HCT116 (cell line): ENCODE measurements at regions not wholly inside any gene's neighbourhood (a gene's known extent, or its start where the extent isn't known, plus 50 kb on each side); places are given as distances from the start of the nearest gene placed in this dataset.
"Not testable (repeated sequence)": the region's sequence is repeated elsewhere in the genome, so short reads cannot be mapped to it uniquely, and the experiment has no call there.

Experiments used
- ATAC-seq: fragments of 200-7000 bp; cut with Tn5 transposase; 2 replicates; pipeline ENCODE4 v1.9.1; 2020; ENCODE audit warnings: mild to moderate bottlenecking, moderate library complexity
- BruUV-seq: library from RNA; stranded (reverse); fragments of 400-500 nt; replicated peaks from 2 replicates; lab custom pipeline; 2021; lab: Mats Ljungman, UMichigan
- CTCF ChIA-PET: fragments of 300-600 bp; sonication (Branson Sonifier 250); formaldehyde crosslinking; loops from one replicate; lab custom pipeline; 2021; ENCODE audit warnings: antibody characterized with exemption; lab: Charles Lee
- POLR2A ChIA-PET: fragments of 300-600, 350-600 bp; sonication (Branson Sonifier 250); formaldehyde crosslinking; loops from one replicate; lab custom pipeline; 2021; ENCODE audit warnings: antibody characterized with exemption; lab: Charles Lee
- RAD21 ChIA-PET, 2 experiments: fragments of 300-600 bp; sonication (Branson Sonifier 250); formaldehyde crosslinking; loops; one replicate each; lab custom pipeline; 2023; ENCODE audit warnings: low total read pairs in 2 of 2; ENCODE audit not compliant: uncharacterized antibody in 2 of 2, unreplicated experiment in 2 of 2, low non-redundant PET in 1 of 2; lab: Charles Lee
- DNase-seq: peaks from one replicate; pipeline ENCODE4 v3.0.0-alpha.2; 2010; ENCODE audit warnings: low read depth, low spot score
- H2AFZ ChIP-seq: fragments of 200-600 bp; shearing (Covaris generic), sonication (generic); 2 replicates; pipeline ENCODE4 v1.6.1; 2017; ENCODE audit warnings: low read depth, mixed run types, mixed read lengths, antibody characterized with exemption, low read length; ENCODE audit not compliant: poor library complexity, severe bottlenecking
- H3K27ac ChIP-seq: 2 replicates; pipeline ENCODE4 v1.5.1; 2012; ENCODE audit warnings: low read depth, low read length
- H3K27me3 ChIP-seq: fragments of 200-600 bp; sonication (generic); 2 replicates; pipeline ENCODE4 v1.6.1; 2016; ENCODE audit warnings: mixed run types, low read length, mixed read lengths; ENCODE audit not compliant: insufficient read depth
- H3K36me3 ChIP-seq, 2 experiments: fragments of 200-500 bp in 1 of 2; fragments of 200-600 bp in 1 of 2; sonication (Bioruptor generic) in 1 of 2; sonication (generic) in 1 of 2; 2 replicates each; pipeline versions ENCODE4 v1.5.1 to v1.6.1; 2014 to 2016; ENCODE audit warnings: low read length in 2 of 2, inconsistent platforms in 1 of 2, mixed read lengths in 1 of 2, mixed run types in 1 of 2; ENCODE audit not compliant: insufficient read depth in 2 of 2, control insufficient read depth in 1 of 2
- H3K4me1 ChIP-seq, 2 experiments: fragments of 200-600 bp in 1 of 2; sonication (generic) in 1 of 2; 2 replicates each; pipeline versions ENCODE4 v1.5.1 to v1.6.1; 2012 to 2017; ENCODE audit warnings: low read length in 2 of 2, inconsistent platforms in 1 of 2, mild to moderate bottlenecking in 1 of 2, mixed read lengths in 1 of 2, mixed run types in 1 of 2, moderate library complexity in 1 of 2; ENCODE audit not compliant: insufficient read depth in 2 of 2, control insufficient read depth in 1 of 2
- H3K4me2 ChIP-seq: fragments of 200-600 bp; sonication (generic); 2 replicates; pipeline ENCODE4 v1.6.1; 2017; ENCODE audit warnings: mixed run types, low read length, mixed read lengths
- H3K4me3 ChIP-seq, 2 experiments: fragments of 200-600 bp in 1 of 2; sonication (generic) in 1 of 2; replicated peaks in 1 of 2; 2 replicates each; pipeline ENCODE4 v1.5.1; 2011 to 2016; ENCODE audit warnings: low read length in 2 of 2, control low read depth in 1 of 2, low read depth in 1 of 2, mild to moderate bottlenecking in 1 of 2, mixed read lengths in 1 of 2, mixed run types in 1 of 2
- H3K79me2 ChIP-seq: fragments of 200-600 bp; sonication (generic); 2 replicates; pipeline ENCODE4 v1.6.1; 2017; ENCODE audit warnings: mild to moderate bottlenecking, mixed run types, low read length, moderate library complexity, mixed read lengths; ENCODE audit not compliant: insufficient read depth
- H3K9ac ChIP-seq: fragments of 200-600 bp; sonication (generic); 2 replicates; pipeline ENCODE4 v1.6.1; 2016; ENCODE audit warnings: low read length, mixed read lengths
- H3K9me2 ChIP-seq: fragments of 200-600 bp; sonication (generic), shearing (Covaris generic); 2 replicates; pipeline ENCODE4 v1.6.1; 2017; ENCODE audit warnings: mixed run types, mild to moderate bottlenecking, moderate library complexity; ENCODE audit not compliant: insufficient read depth
- H3K9me3 ChIP-seq, 2 experiments: fragments of 200-500 bp in 1 of 2; fragments of 200-600 bp in 1 of 2; sonication (Bioruptor generic) in 1 of 2; sonication (generic) in 1 of 2; 2 replicates each; pipeline ENCODE4 v1.6.1; 2014 to 2017; ENCODE audit warnings: low read length in 2 of 2, mixed read lengths in 2 of 2, inconsistent platforms in 1 of 2, low read depth in 1 of 2, mild to moderate bottlenecking in 1 of 2, mixed run types in 1 of 2, moderate library complexity in 1 of 2; ENCODE audit not compliant: control insufficient read depth in 1 of 2, insufficient read depth in 1 of 2
- H4K20me1 ChIP-seq: fragments of 200-600 bp; sonication (generic), shearing (Covaris generic); 2 replicates; pipeline ENCODE4 v1.6.1; 2017; ENCODE audit warnings: mixed run types, mild to moderate bottlenecking, moderate library complexity; ENCODE audit not compliant: insufficient read depth
- ATF3 ChIP-seq: IDR thresholded peaks from 2 replicates; pipeline ENCODE4 v1.6.1; 2012
- CBX3 ChIP-seq: IDR thresholded peaks from 2 replicates; pipeline ENCODE4 v1.6.1; 2012; ENCODE audit warnings: low read depth
- CEBPB ChIP-seq: IDR thresholded peaks from 2 replicates; pipeline ENCODE4 v1.6.1; 2012; ENCODE audit warnings: low read depth
- EGR1 ChIP-seq: IDR thresholded peaks from 2 replicates; pipeline ENCODE4 v1.6.1; 2012; ENCODE audit warnings: low read depth
- ELF1 ChIP-seq: IDR thresholded peaks from 2 replicates; pipeline ENCODE4 v1.6.1; 2012; ENCODE audit warnings: low read depth, borderline replicate concordance
- EZH2 ChIP-seq: fragments of 200-600 bp; sonication (generic); IDR thresholded peaks from 2 replicates; pipeline ENCODE4 v1.6.1; 2017; ENCODE audit warnings: antibody characterized with exemption, mixed run types
- FOSL1 ChIP-seq: IDR thresholded peaks from 2 replicates; pipeline ENCODE4 v1.6.1; 2012; ENCODE audit warnings: low read depth
- JUND ChIP-seq: IDR thresholded peaks from 2 replicates; pipeline ENCODE4 v1.6.1; 2012
- RAD21 ChIP-seq: IDR thresholded peaks from 2 replicates; pipeline ENCODE4 v1.6.1; 2012; ENCODE audit warnings: low read depth, mild to moderate bottlenecking
- SRF ChIP-seq: IDR thresholded peaks from 2 replicates; pipeline ENCODE4 v1.6.1; 2012; ENCODE audit warnings: low read depth
- TCF7L2 ChIP-seq: IDR thresholded peaks from 2 replicates; pipeline ENCODE4 v1.7.0; 2011; ENCODE audit warnings: borderline replicate concordance, inconsistent platforms; ENCODE audit not compliant: insufficient read depth, insufficient read length; ENCODE audit errors: extremely low read depth
- YY1 ChIP-seq: IDR thresholded peaks from 2 replicates; pipeline ENCODE4 v1.6.1; 2011; ENCODE audit warnings: low read length, low read depth, moderate library complexity, mild to moderate bottlenecking; ENCODE audit not compliant: insufficient replicate concordance; ENCODE audit errors: extremely low read depth
- ZFX ChIP-seq: fragments of 450-650 bp; IDR thresholded peaks from 2 replicates; pipeline ENCODE4 v1.6.1; 2017
- ZNF274 ChIP-seq: fragments of 200-500 bp; sonication (Bioruptor generic); IDR thresholded peaks from 2 replicates; pipeline ENCODE4 v1.6.1; 2014; ENCODE audit warnings: mild to moderate bottlenecking, low read depth, low read length, inconsistent platforms
- intact Hi-C: fragments of 100-400 bp; cut with micrococcal nuclease; formaldehyde crosslinking; loops from 2 replicates; pipeline ENCODE4 v1.10.0; 2022

GRCh38 chr4:147255268-147255667 is 225.6 kb upstream of the EDNRA start:
- intact Hi-C loops, BruUV-seq, H3K27ac ChIP-seq, H3K79me2 ChIP-seq, H3K9me3 ChIP-seq, H3K4me2 ChIP-seq, H3K9me2 ChIP-seq, DNase-seq, H3K4me3 ChIP-seq, H3K36me3 ChIP-seq, H3K4me1 ChIP-seq, H3K9ac ChIP-seq, H2AFZ ChIP-seq, CTCF ChIA-PET, ATAC-seq, H3K27me3 ChIP-seq, RAD21 ChIA-PET, H4K20me1 ChIP-seq, POLR2A ChIA-PET: not testable (repeated sequence)

- CTCF ChIA-PET, H2AFZ ChIP-seq, intact Hi-C loops, POLR2A ChIA-PET, RAD21 ChIA-PET, H4K20me1 ChIP-seq, H3K9me2 ChIP-seq, BruUV-seq, DNase-seq, H3K4me1 ChIP-seq, H3K9me3 ChIP-seq, H3K9ac ChIP-seq, H3K27ac ChIP-seq, ATAC-seq, H3K4me3 ChIP-seq, H3K36me3 ChIP-seq, H3K27me3 ChIP-seq, H3K4me2 ChIP-seq, H3K79me2 ChIP-seq: not testable (repeated sequence)
Measured at GRCh38 chr4:147259271-147259670, 221.6 kb upstream of the EDNRA start.

- CTCF ChIA-PET = no interaction called here
- no peak for TF ChIP-seq CEBPB
- TF ChIP-seq FOSL1 = no peak
- no peak for TF ChIP-seq ELF1
- no peak for TF ChIP-seq ZNF274
- TF ChIP-seq ZFX = no peak
- no peak for TF ChIP-seq RAD21
- no peak for TF ChIP-seq YY1
- no peak for TF ChIP-seq ATF3
- TF ChIP-seq JUND = no peak
- no peak for TF ChIP-seq EZH2
- TF ChIP-seq SRF = no peak
- no peak for TF ChIP-seq TCF7L2
- no peak for TF ChIP-seq EGR1
- no peak for TF ChIP-seq CBX3
- ATAC-seq = no peak
- Histone ChIP-seq H3K79me2 (no peaks in the 10 kb centered on the region), H3K9me2 (no peaks in the 10 kb centered on the region), H3K9me3 (no peaks in the 10 kb centered on the region), H4K20me1 (no peaks in the 10 kb centered on the region), H3K36me3 (no peaks in the 10 kb centered on the region), H3K27me3 (no peaks in the 10 kb centered on the region), H3K4me1 (no peaks in the 10 kb centered on the region), H2AFZ (no peak overlapping the region), H3K27ac (no peak overlapping the region), H3K4me3 (no peak overlapping the region), H3K4me2 (no peak overlapping the region), H3K9ac (no peak overlapping the region)
- POLR2A ChIA-PET = no interaction called here
- no peak for DNase-seq
- RAD21 ChIA-PET = no interaction called here
- no TSS peak for BruUV-seq
- intact Hi-C loops = no loop called here
Measured at GRCh38 chr4:147284256-147284835, 196.6 kb upstream of the EDNRA start.
